Stomach smooth muscle (tissue), 2 donors: ENCODE measurements at regions not wholly inside any gene's neighbourhood (a gene's known extent, or its start where the extent isn't known, plus 50 kb on each side); places are given as distances from the start of the nearest gene placed in this dataset.
"Not testable (repeated sequence)": the region's sequence is repeated elsewhere in the genome, so short reads cannot be mapped to it uniquely, and the experiment has no call there.

Experiments
- H3K27ac ChIP-seq: one replicate; pipeline ENCODE4 v1.7.0; 2013; ENCODE audit warnings: mild to moderate bottlenecking, low read length, inconsistent platforms
- H3K27me3 ChIP-seq, 2 donors: one replicate each; pipeline ENCODE4 v1.7.0; 2013; ENCODE audit warnings: low read length in 2 of 2; ENCODE audit not compliant: insufficient read depth in 2 of 2, control insufficient read depth in 1 of 2
- H3K36me3 ChIP-seq, 2 donors: one replicate each; pipeline ENCODE4 v1.7.0; 2013; ENCODE audit warnings: low read length in 2 of 2; ENCODE audit not compliant: control insufficient read depth in 2 of 2, insufficient read depth in 2 of 2
- H3K4me1 ChIP-seq: one replicate; pipeline ENCODE4 v1.7.0; 2013; ENCODE audit warnings: low read length; ENCODE audit not compliant: control insufficient read depth, insufficient read depth
- H3K4me3 ChIP-seq, 2 donors: one replicate each; pipeline ENCODE4 v1.7.0; 2013; ENCODE audit warnings: low read length in 2 of 2
- H3K9ac ChIP-seq, 2 donors: one replicate each; pipeline ENCODE4 v1.7.0; 2013; ENCODE audit warnings: low read length in 2 of 2, mild to moderate bottlenecking in 1 of 2
- H3K9me3 ChIP-seq, 2 donors: one replicate each; pipeline ENCODE4 v1.7.0; 2013; ENCODE audit warnings: low read length in 2 of 2; ENCODE audit not compliant: control insufficient read depth in 2 of 2
- donor health status: healthy.
- donor health status: Pancreatic carcinoma.

DNA sequence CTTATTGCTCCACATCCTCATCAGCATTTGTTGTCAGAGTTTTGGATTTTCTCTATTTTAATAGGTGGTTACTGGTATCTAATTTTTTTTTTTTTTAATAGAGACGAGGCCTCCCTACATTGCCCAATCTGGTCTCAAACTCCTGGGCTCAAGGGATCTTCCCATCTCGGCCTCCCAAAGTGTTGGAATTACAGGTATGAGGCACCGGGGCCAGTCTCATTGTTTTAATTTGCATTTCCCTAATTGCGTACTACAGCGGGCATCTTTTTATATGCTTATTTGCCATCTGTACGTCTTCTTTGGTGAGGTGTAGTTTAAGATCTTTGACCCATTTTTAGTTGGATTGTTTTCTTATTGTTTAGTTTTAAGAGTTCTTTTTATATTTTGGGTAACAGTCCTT lies 210.4 kb upstream of the SULF2 start:
- peaks cover 4 to 7% of the 10 kb centered on the region in 2 donors for H3K9me3 ChIP-seq
- H3K27ac ChIP-seq = no peak overlapping the region
- no peaks in the 10 kb centered on the region for H3K36me3 ChIP-seq
- H3K27me3 ChIP-seq = peaks cover 0 to under 1% of the 10 kb centered on the region in 2 donors
- H3K9ac ChIP-seq = no peak overlapping the region
- no peaks in the 10 kb centered on the region for H3K4me1 ChIP-seq
- H3K4me3 ChIP-seq = no peak overlapping the region

- H3K9ac ChIP-seq = no peak overlapping the region
These were observed 208.5 kb upstream of the SULF2 start for GRCh38 chr20:47993817-47994216.

DNA sequence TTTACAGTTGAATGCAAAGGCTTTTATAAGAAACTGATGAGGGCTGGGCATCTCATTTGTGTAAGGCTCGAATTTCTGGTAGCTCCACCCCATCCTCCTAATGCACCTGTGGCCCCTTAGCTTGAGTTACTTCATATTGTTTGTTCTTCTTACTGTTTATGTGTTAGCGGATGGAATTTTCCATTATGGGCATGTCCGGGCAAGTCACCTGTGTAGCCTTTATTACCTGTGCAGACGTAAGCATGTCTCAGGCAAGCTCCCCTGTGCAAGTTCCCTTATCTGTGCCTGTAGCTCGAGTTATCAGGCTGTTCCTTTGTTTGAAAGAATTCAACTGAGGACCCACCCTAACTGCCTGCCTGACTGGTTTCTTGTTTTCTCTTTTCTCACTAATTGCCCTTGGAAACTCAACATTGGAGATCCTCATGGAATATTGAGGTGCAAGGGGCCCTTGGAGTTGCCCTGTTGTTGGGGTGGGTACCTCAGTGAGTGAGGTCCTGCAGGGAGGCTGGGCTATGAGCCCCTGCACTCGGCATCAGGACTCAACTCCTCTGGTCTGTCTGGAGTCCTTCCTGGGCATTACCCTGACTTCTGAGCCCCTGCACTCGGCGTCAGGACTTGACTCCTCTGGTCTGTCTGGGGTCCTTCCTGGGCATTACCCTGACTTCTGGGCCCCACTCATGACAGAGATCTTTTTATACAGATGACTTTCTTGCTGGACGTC lies 207.9 kb upstream of the SULF2 start:
- peaks cover 8% of the 10 kb centered on the region for H3K4me1 ChIP-seq
- peaks cover 4 to 7% of the 10 kb centered on the region in 2 donors for H3K9me3 ChIP-seq
- peaks cover 0 to 5% of the 10 kb centered on the region in 2 donors for H3K27me3 ChIP-seq
- H3K4me3 ChIP-seq = no peak overlapping the region
- H3K36me3 ChIP-seq = no peaks in the 10 kb centered on the region
- H3K27ac ChIP-seq = no peak overlapping the region
- H3K9ac ChIP-seq = no peak overlapping the region

More at GRCh38 chr20:47993817-47994216, 208.5 kb upstream of the SULF2 start:
- Histone ChIP-seq H3K9me3 (peaks cover 4 to 7% of the 10 kb centered on the region in 2 donors), H3K27ac (no peak overlapping the region), H3K4me1 (peaks cover 8% of the 10 kb centered on the region), H3K27me3 (peaks cover 0 to 5% of the 10 kb centered on the region in 2 donors), H3K36me3 (no peaks in the 10 kb centered on the region), H3K4me3 (no peak overlapping the region)

DNA sequence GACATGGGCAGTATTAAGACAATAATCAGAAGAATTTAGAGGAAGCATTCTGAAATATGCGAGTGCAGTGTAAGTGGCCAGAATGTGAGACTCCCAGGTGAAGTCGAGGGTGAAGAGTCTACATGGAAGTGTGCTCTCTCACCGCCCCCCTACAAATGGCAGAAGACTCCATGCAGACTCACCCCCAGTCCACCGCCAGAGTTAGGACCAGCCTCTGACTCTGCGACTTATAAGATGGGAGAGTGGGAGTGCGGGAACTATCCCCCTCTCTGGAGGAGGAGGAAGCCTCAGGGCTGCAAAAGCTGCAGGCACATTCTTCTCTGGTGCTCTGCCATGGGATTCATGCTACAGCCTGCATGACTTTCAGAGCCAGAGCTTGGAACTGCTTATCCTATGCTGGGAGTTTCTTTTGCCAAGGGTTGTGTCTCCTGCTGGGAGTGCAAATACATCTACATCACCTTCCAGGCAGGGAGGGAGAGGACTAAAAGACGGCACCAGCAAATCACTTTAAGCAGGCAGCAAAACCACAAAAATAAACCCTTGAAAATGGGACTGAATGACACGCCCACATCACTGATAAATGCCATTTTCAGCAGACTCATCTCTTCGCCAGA lies 206.7 kb upstream of the SULF2 start:
- Histone ChIP-seq H3K27ac (no peak overlapping the region), H3K4me1 (peaks cover 8% of the 10 kb centered on the region), H3K9ac (no peak overlapping the region), H3K4me3 (no peak overlapping the region), H3K9me3 (peaks cover 4 to 7% of the 10 kb centered on the region in 2 donors), H3K36me3 (no peaks in the 10 kb centered on the region), H3K27me3 (peaks cover 0 to 5% of the 10 kb centered on the region in 2 donors)

DNA sequence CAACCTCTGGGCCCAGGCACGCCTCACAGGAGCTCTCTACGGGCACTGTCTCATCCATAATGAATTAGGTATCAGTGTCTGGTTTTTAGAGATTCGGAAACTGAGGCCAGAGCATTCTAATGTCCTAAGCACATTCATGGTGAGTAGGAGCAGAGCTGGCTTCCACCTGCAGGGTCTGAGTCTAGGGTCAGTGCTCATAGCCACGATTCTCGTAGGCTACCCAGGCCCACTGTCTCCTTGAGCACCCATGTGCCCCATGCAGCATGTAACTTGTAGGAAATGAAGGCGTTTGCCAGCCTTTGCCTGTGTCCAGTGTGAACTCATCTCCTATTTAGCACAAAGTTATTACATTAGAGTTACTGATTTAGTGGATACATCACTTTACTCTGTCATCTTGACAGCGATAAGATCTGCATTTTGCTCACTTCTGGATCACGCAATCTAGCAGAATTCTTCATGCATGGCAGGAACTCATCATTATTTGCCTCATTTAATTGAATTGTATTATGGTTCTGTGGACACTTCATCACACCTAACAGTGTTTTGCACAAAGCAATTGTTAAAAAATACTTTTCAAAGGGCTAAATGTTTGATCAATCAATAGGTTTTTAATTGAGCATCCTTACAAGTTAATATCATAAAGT lies 205.3 kb upstream of the SULF2 start:
- Histone ChIP-seq H3K9me3 (peaks cover 4 to 7% of the 10 kb centered on the region in 2 donors), H3K4me3 (no peak overlapping the region), H3K36me3 (no peaks in the 10 kb centered on the region), H3K27me3 (peaks cover 0 to 5% of the 10 kb centered on the region in 2 donors), H3K4me1 (peaks cover 8% of the 10 kb centered on the region), H3K27ac (no peak overlapping the region), H3K9ac (no peak overlapping the region)

DNA sequence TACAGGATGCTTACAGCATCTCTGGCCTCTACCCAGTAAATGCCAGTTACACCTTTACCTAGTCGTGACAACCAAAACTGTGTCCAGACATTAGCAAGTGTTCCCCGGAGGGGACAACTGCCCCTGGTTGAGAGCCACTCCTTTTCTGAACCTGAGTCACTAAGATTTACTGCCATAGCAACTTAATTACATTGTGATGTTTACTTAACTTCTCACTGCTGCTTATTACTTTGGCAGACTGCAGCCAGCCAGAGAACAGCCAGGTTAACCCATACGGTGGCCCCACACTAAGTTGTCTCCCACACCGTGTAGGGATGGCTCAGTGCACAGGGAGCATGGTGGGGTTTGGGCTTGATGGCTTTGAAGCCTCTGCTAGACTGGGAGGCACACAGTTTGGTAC lies 204.7 kb upstream of the SULF2 start:
- no peak overlapping the region for H3K9ac ChIP-seq
- no peak overlapping the region for H3K4me3 ChIP-seq
- peaks cover 4 to 7% of the 10 kb centered on the region in 2 donors for H3K9me3 ChIP-seq
- peaks cover 11% of the 10 kb centered on the region for H3K4me1 ChIP-seq
- H3K36me3 ChIP-seq = no peaks in the 10 kb centered on the region
- no peak overlapping the region for H3K27ac ChIP-seq
- peaks cover 0 to 5% of the 10 kb centered on the region in 2 donors for H3K27me3 ChIP-seq

DNA sequence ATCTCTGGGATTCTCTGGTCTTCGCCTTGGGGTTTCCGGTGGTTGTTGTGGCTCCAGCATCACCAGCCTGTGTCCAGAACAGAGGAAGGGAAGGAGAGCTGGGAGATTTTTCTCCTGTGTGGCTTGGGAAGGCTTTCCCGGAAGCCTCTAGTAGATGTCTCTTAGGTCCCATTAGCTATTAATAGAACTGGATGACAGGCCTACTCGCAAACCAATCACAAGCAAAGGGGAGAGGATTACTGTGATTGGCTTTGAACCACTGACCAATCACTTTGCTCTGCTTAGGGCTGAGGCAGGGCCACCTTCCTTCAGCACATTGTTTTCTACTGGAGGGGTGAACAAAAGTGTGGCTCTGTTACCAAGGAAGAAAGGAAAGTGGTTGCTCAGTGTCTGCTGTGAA lies 203.4 kb upstream of the SULF2 start:
- Histone ChIP-seq H3K27me3 (peaks cover 0 to 5% of the 10 kb centered on the region in 2 donors), H3K27ac (no peak overlapping the region), H3K4me1 (peaks cover 11% of the 10 kb centered on the region), H3K36me3 (no peaks in the 10 kb centered on the region), H3K9ac (no peak overlapping the region), H3K4me3 (no peak overlapping the region), H3K9me3 (peaks cover 4 to 7% of the 10 kb centered on the region in 2 donors)

GRCh38 chr20:47985092-47985850 lies 200.0 kb upstream of the SULF2 start:
- H3K27me3 ChIP-seq = peaks cover 0 to under 1% of the 10 kb centered on the region in 2 donors
- no peak overlapping the region for H3K27ac ChIP-seq
- no peaks in the 10 kb centered on the region for H3K9me3 ChIP-seq
- peaks cover 11% of the 10 kb centered on the region for H3K4me1 ChIP-seq
- no peaks in the 10 kb centered on the region for H3K36me3 ChIP-seq
- H3K9ac ChIP-seq = no peak overlapping the region
- no peak overlapping the region for H3K4me3 ChIP-seq

GRCh38 chr20:47984437-47984836 lies 199.2 kb upstream of the SULF2 start:
- Histone ChIP-seq H3K4me3 (no peak overlapping the region), H3K27ac (no peak overlapping the region), H3K4me1 (peaks cover 2% of the 10 kb centered on the region), H3K36me3 (no peaks in the 10 kb centered on the region), H3K9ac (no peak overlapping the region), H3K9me3 (no peaks in the 10 kb centered on the region), H3K27me3 (no peaks in the 10 kb centered on the region)

GRCh38 chr20:47983642-47984041 lies 198.4 kb upstream of the SULF2 start:
- H3K9ac ChIP-seq, H3K4me3 ChIP-seq, H3K36me3 ChIP-seq, H3K9me3 ChIP-seq, H3K27ac ChIP-seq, H3K4me1 ChIP-seq, H3K27me3 ChIP-seq: not testable (repeated sequence)
